Colonic mucosa (tissue), 4 donors: ENCODE measurements at regions not wholly inside any gene's neighbourhood (a gene's known extent, or its start where the extent isn't known, plus 50 kb on each side); places are given as distances from the start of the nearest gene placed in this dataset.

Experiments used
- DNase-seq: peaks from one replicate; pipeline ENCODE4 v3.0.0-alpha.2; 2020
- H3K27ac ChIP-seq: fragments of 200-600 bp; one replicate; pipeline ENCODE4 v1.8.0; 2021
- H3K27me3 ChIP-seq: fragments of 200-600 bp; one replicate; pipeline ENCODE4 v1.8.0; 2021
- H3K36me3 ChIP-seq: fragments of 200-600 bp; one replicate; pipeline ENCODE4 v1.8.0; 2021
- H3K4me1 ChIP-seq: fragments of 200-600 bp; one replicate; pipeline ENCODE4 v1.8.0; 2021; ENCODE audit warnings: mild to moderate bottlenecking
- H3K4me3 ChIP-seq: fragments of 200-600 bp; one replicate; pipeline ENCODE4 v1.8.0; 2021
- H3K9ac ChIP-seq, 2 donors: one replicate each; pipeline ENCODE4 v1.7.0; 2013; ENCODE audit warnings: control low read depth in 2 of 2, low read depth in 2 of 2, low read length in 2 of 2
- H3K9me3 ChIP-seq: fragments of 200-600 bp; one replicate; pipeline ENCODE4 v1.8.0; 2021
- CTCF ChIP-seq: fragments of 200-600 bp; IDR thresholded peaks from one replicate; pipeline ENCODE4 v1.8.0; 2022; ENCODE audit warnings: antibody characterized with exemption, mild to moderate bottlenecking
- intact Hi-C: fragments of 100-400 bp; cut with DNase I; formaldehyde crosslinking; loops from one replicate; pipeline ENCODE4 v1.14.1; 2022
- donor health status: healthy.
- donor health status: DM: no; HTN: no; CAD: no.
- donor health status: DM: no; HTN: no; CAD: no.

GRCh38 chr1:82870332-82870731, 1069.6 kb downstream of the ADGRL2 start:
- Histone ChIP-seq H3K4me3 (no peak overlapping the region), H3K27me3 (no peaks in the 10 kb centered on the region), H3K36me3 (no peaks in the 10 kb centered on the region), H3K4me1 (no peaks in the 10 kb centered on the region), H3K9ac (no peak overlapping the region), H3K27ac (no peak overlapping the region), H3K9me3 (no peaks in the 10 kb centered on the region)
- DNase-seq: no peak
- intact Hi-C loops: no loop called here
- no peak for TF ChIP-seq CTCF

GRCh38 chr1:82867781-82868180, 1067.0 kb downstream of the ADGRL2 start:
- intact Hi-C loops: no loop called here
- no peak overlapping the region for H3K9ac ChIP-seq
- no peaks in the 10 kb centered on the region for H3K9me3 ChIP-seq
- H3K27me3 ChIP-seq: no peaks in the 10 kb centered on the region
- TF ChIP-seq CTCF: no peak
- H3K4me3 ChIP-seq: no peak overlapping the region
- no peaks in the 10 kb centered on the region for H3K36me3 ChIP-seq
- DNase-seq: no peak
- H3K4me1 ChIP-seq: no peaks in the 10 kb centered on the region
- no peak overlapping the region for H3K27ac ChIP-seq

- Histone ChIP-seq H3K4me1 (no peaks in the 10 kb centered on the region), H3K27ac (no peak overlapping the region), H3K36me3 (no peaks in the 10 kb centered on the region), H3K27me3 (no peaks in the 10 kb centered on the region), H3K9me3 (no peaks in the 10 kb centered on the region), H3K9ac (no peak overlapping the region), H3K4me3 (no peak overlapping the region)
- intact Hi-C loops: no loop called here
- no peak for DNase-seq
- no peak for TF ChIP-seq CTCF
Measured at GRCh38 chr1:82861749-82862148, 1061.0 kb downstream of the ADGRL2 start.

- TF ChIP-seq CTCF: no peak
- no peak for DNase-seq
- Histone ChIP-seq H3K27ac (no peak overlapping the region), H3K27me3 (no peaks in the 10 kb centered on the region), H3K36me3 (no peaks in the 10 kb centered on the region), H3K4me1 (no peaks in the 10 kb centered on the region), H3K9ac (no peak overlapping the region), H3K9me3 (no peaks in the 10 kb centered on the region), H3K4me3 (no peak overlapping the region)
- intact Hi-C loops: no loop called here
Measured at GRCh38 chr1:82858031-82858430, 1057.3 kb downstream of the ADGRL2 start.

GRCh38 chr1:82849460-82849859, 1048.7 kb downstream of the ADGRL2 start:
- intact Hi-C loops: no loop called here
- Histone ChIP-seq H3K4me3 (no peak overlapping the region), H3K9me3 (no peaks in the 10 kb centered on the region), H3K27ac (no peak overlapping the region), H3K36me3 (no peaks in the 10 kb centered on the region), H3K9ac (no peak overlapping the region), H3K4me1 (no peaks in the 10 kb centered on the region), H3K27me3 (no peaks in the 10 kb centered on the region)
- no peak for DNase-seq
- TF ChIP-seq CTCF: no peak

- no peaks in the 10 kb centered on the region for H3K4me1 ChIP-seq
- DNase-seq: no peak
- no peaks in the 10 kb centered on the region for H3K27me3 ChIP-seq
- H3K9me3 ChIP-seq: no peaks in the 10 kb centered on the region
- intact Hi-C loops: no loop called here
- TF ChIP-seq CTCF: no peak
- H3K4me3 ChIP-seq: no peak overlapping the region
- no peak overlapping the region for H3K9ac ChIP-seq
- H3K27ac ChIP-seq: no peak overlapping the region
- H3K36me3 ChIP-seq: no peaks in the 10 kb centered on the region
Measured at GRCh38 chr1:82848043-82848442, 1047.3 kb downstream of the ADGRL2 start.
